ENCODE measurements at regions not wholly inside any gene's neighbourhood (a gene's known extent, or its start where the extent isn't known, plus 50 kb on each side); places are given as distances from the start of the nearest gene placed in this dataset.

DNA sequence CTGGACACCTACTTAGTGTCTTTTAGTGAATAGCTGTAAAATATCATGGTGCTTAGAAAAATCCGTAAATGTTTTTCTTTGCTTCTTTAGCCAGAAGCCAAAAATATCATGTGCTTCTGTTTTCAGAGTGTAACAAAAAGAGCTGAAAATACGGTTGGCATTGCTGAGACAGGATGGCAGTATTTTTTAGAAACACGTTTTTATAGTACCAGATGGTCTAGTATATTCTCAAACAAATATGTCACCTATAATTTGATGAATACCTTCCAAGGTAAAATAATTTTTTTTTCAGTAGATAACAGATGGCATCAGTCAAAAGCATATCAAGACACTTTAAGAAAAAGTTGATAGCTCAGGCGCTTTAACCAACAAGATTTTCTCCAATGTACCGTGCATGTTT lies 326.6 kb downstream of the PHF14 start:
- TF ChIP-seq POLR2AphosphoS5 (IDR thresholded peaks at IDR 0.05), result no peak
- no peak for TF ChIP-seq CTCF (IDR thresholded peaks at IDR 0.05)

All from esophagus muscularis mucosa (tissue), 3 donors.